ENCODE measurements at regions not wholly inside any gene's neighbourhood (a gene's known extent, or its start where the extent isn't known, plus 50 kb on each side); places are given as distances from the start of the nearest gene placed in this dataset.

DNA sequence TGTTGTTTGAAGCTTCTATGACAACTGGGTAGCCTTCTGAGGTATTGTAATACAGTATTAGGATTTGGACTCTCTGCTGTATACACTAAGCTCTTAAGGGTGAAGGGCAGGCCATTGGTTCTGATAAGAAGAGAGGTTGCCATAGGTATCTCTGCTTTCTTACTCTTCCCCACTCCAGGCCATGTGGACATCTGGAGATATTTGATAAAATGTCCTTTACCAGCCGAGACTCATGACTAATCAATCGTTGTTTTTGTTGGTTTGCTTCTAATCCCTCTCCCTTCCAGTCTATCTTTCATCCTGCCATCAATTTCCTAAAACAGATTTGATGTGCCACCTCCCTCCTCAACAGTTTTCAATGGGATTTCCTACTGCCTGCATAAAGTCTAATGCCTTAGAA, 64.6 kb upstream of the WDR26 start:
- Histone ChIP-seq H3K4me3 (ENCODE audit: low read depth, low read length, poor library complexity, severe bottlenecking) (no peak overlapping the region), H3K4me1 (ENCODE audit: insufficient read depth, low read length, poor library complexity, severe bottlenecking) (peaks cover 41% of the 10 kb centered on the region), H3K9me2 (ENCODE audit: insufficient read depth, low read length) (no peaks in the 10 kb centered on the region), H3K36me3 (ENCODE audit: insufficient read depth, low read length) (no peaks in the 10 kb centered on the region), H2AFZ (ENCODE audit: low read length) (no peak overlapping the region), H3K79me2 (ENCODE audit: insufficient read depth, low read depth, low read length) (no peaks in the 10 kb centered on the region), H3K4me2 (ENCODE audit: low read length) (no peak overlapping the region), H4K20me1 (ENCODE audit: insufficient read depth, low read length) (no peaks in the 10 kb centered on the region), H3K9me3 (ENCODE audit: low read length) (peaks cover 14% of the 10 kb centered on the region; the same call in 1 of the 2 replicates), H3K27ac (ENCODE audit: low read depth, low read length, poor library complexity, severe bottlenecking) (no peak overlapping the region)
- intact Hi-C loops (cut with micrococcal nuclease; ENCODE audit: unreplicated experiment): no loop called here
- CTCF ChIA-PET (ENCODE audit: unreplicated experiment): interaction anchor here (0.8 kb wide), 2 partner anchors 14 to 352 kb away, joined by 3 read pairs; no protein-coding TSS in a partner anchor
- DNase-seq (ENCODE audit: low spot score): no peak
- TF ChIP-seq, protein P1, sequence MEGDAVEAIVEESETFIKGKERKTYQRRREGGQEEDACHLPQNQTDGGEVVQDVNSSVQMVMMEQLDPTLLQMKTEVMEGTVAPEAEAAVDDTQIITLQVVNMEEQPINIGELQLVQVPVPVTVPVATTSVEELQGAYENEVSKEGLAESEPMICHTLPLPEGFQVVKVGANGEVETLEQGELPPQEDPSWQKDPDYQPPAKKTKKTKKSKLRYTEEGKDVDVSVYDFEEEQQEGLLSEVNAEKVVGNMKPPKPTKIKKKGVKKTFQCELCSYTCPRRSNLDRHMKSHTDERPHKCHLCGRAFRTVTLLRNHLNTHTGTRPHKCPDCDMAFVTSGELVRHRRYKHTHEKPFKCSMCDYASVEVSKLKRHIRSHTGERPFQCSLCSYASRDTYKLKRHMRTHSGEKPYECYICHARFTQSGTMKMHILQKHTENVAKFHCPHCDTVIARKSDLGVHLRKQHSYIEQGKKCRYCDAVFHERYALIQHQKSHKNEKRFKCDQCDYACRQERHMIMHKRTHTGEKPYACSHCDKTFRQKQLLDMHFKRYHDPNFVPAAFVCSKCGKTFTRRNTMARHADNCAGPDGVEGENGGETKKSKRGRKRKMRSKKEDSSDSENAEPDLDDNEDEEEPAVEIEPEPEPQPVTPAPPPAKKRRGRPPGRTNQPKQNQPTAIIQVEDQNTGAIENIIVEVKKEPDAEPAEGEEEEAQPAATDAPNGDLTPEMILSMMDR (conservative IDR thresholded peaks at IDR 0.05; ENCODE audit: low read length): no peak
- TF ChIP-seq EZH2phosphoT487 (IDR thresholded peaks at IDR 0.05; ENCODE audit: borderline replicate concordance, low read depth, low read length): no peak
- no TSS peak for BruUV-seq (replicated peaks)
- POLR2A ChIA-PET: interaction anchor here (0.6 to 0.8 kb wide), 2 partner anchors 11 to 770 kb away, joined by 3 to 4 read pairs; no protein-coding TSS in a partner anchor

DNA sequence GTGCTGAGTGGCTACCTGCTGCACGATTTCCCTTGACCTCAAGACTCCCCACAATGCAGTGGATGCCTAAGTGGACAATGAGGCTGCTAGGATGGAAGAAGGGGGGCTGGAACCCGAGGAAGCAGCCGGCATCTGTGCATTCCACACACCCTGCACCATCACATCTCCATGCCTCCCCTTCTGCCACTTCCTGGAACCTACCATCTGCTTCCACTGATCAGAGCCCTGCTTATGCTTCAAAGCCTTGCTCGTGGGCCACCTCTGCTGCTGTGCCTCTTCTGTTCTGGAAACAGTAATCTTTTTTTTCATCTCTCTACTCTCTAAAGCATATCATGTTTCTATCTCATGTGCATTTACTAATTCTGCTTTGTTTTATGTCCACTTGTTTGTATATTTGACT, 66.2 kb upstream of the WDR26 start:
- Histone ChIP-seq H3K27ac (ENCODE audit: low read depth, low read length, poor library complexity, severe bottlenecking) (no peak overlapping the region), H3K4me3 (ENCODE audit: low read depth, low read length, poor library complexity, severe bottlenecking) (no peak overlapping the region), H3K36me3 (ENCODE audit: insufficient read depth, low read length) (no peaks in the 10 kb centered on the region), H3K9me3 (ENCODE audit: low read length) (peaks cover 14% of the 10 kb centered on the region; the same call in 1 of the 2 replicates), H3K4me2 (ENCODE audit: low read length) (no peak overlapping the region), H3K79me2 (ENCODE audit: insufficient read depth, low read depth, low read length) (no peaks in the 10 kb centered on the region), H4K20me1 (ENCODE audit: insufficient read depth, low read length) (no peaks in the 10 kb centered on the region), H3K9me2 (ENCODE audit: insufficient read depth, low read length) (no peaks in the 10 kb centered on the region), H2AFZ (ENCODE audit: low read length) (peak overlapping the region; percentile 51), H3K4me1 (ENCODE audit: insufficient read depth, low read length, poor library complexity, severe bottlenecking) (peaks cover 45% of the 10 kb centered on the region)
- ChIA-PET CTCF (ENCODE audit: unreplicated experiment) (no interaction called here), POLR2A (interaction anchor here (0.7 to 0.9 kb wide), 3 partner anchors 16 to 83 kb away, joined by 3 to 5 read pairs (median 3); no protein-coding TSS in a partner anchor)
- no TSS peak for BruUV-seq (replicated peaks)
- intact Hi-C loops (cut with micrococcal nuclease; ENCODE audit: unreplicated experiment): no loop called here
- no peak for TF ChIP-seq EZH2phosphoT487 (IDR thresholded peaks at IDR 0.05; ENCODE audit: borderline replicate concordance, low read depth, low read length)
- TF ChIP-seq, protein P1 (conservative IDR thresholded peaks at IDR 0.05; ENCODE audit: low read length): no peak
- DNase-seq (ENCODE audit: low spot score): no peak

DNA sequence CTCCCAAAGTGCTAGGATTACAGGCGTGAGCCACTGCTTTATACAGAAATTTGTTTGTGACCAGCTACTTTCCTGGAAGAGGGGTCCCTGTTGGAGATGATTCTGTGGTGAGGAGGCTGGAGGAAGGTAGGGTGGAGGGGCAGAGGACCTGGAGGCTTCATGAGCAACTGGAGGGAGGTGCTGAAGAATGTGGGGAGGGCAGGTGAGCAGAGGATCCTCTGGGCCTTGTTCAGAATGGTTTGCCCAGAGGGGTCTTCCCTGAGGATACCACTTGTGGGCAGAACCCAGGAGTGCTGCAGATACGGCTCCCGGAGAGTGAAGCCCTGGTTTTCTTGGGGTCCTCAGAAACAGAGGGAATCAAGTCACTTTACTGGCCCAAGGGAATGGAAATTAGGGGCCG, 67.2 kb upstream of the WDR26 start:
- intact Hi-C loops (cut with micrococcal nuclease; ENCODE audit: unreplicated experiment): no loop called here
- Histone ChIP-seq H3K4me1 (ENCODE audit: insufficient read depth, low read length, poor library complexity, severe bottlenecking) (peaks cover 45% of the 10 kb centered on the region), H3K79me2 (ENCODE audit: insufficient read depth, low read depth, low read length) (no peaks in the 10 kb centered on the region), H3K4me2 (ENCODE audit: low read length) (no peak overlapping the region), H2AFZ (ENCODE audit: low read length) (peak overlapping the region; percentile 81; the same call in 1 of the 2 replicates), H3K9me3 (ENCODE audit: low read length) (peaks cover 7% of the 10 kb centered on the region; the same call in 1 of the 2 replicates), H3K36me3 (ENCODE audit: insufficient read depth, low read length) (no peaks in the 10 kb centered on the region), H3K4me3 (ENCODE audit: low read depth, low read length, poor library complexity, severe bottlenecking) (no peak overlapping the region), H4K20me1 (ENCODE audit: insufficient read depth, low read length) (no peaks in the 10 kb centered on the region), H3K9me2 (ENCODE audit: insufficient read depth, low read length) (no peaks in the 10 kb centered on the region), H3K27ac (ENCODE audit: low read depth, low read length, poor library complexity, severe bottlenecking) (no peak overlapping the region)
- ChIA-PET CTCF (ENCODE audit: unreplicated experiment) (no interaction called here), POLR2A (interaction anchor here (0.7 to 0.8 kb wide), 3 partner anchors 19 to 622 kb away, joined by 3 to 4 read pairs (median 3); no protein-coding TSS in a partner anchor)
- TF ChIP-seq, protein P1 (conservative IDR thresholded peaks at IDR 0.05; ENCODE audit: low read length): no peak
- TF ChIP-seq EZH2phosphoT487 (IDR thresholded peaks at IDR 0.05; ENCODE audit: borderline replicate concordance, low read depth, low read length): no peak
- BruUV-seq (replicated peaks): no TSS peak
- no peak for DNase-seq (ENCODE audit: low spot score)
